SH-SY5Y (cell line): ENCODE measurements at regions not wholly inside any gene's neighbourhood (a gene's known extent, or its start where the extent isn't known, plus 50 kb on each side); places are given as distances from the start of the nearest gene placed in this dataset.

Experiments
- GATA2 ChIP-seq: IDR thresholded peaks from 2 replicates; pipeline ENCODE4 v1.6.1; 2011; ENCODE audit warnings: mild to moderate bottlenecking, low read depth, low read length
- GATA3 ChIP-seq: IDR thresholded peaks from 2 replicates; pipeline ENCODE4 v1.6.1; 2011; ENCODE audit warnings: low read depth, mild to moderate bottlenecking, low read length, moderate library complexity

DNA sequence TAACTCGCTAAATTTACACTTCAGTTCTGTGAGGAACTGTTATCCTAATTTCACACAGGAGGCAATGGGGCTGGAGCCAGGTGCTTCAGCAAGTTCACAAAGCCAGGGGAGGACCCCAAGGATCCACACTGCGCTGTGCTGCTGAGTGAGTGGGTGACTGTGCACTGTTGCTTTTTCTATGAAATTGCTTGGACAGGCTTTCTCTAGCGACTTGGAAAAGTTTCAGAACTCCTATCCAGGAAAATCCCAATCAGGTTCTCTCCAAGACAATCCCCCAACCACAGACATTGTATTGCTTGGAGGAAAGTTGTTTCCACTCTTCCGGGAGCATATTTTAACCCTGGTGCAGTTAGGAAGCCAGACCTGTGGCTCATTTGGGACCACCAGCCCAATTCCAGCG, 175.9 kb upstream of the CST7 start:
- TF ChIP-seq GATA2 = no peak
- TF ChIP-seq GATA3 = no peak
